IMR-90 (cell line): ENCODE measurements at regions not wholly inside any gene's neighbourhood (a gene's known extent, or its start where the extent isn't known, plus 50 kb on each side); places are given as distances from the start of the nearest gene placed in this dataset.
A peak's percentile ranks its signal among the peaks of the same experiment; 100 is the strongest.

ENCODE experiments used
- ATAC-seq: fragments of 200-7000 bp; cut with Tn5 transposase; 2 replicates; pipeline ENCODE4 v1.9.1; 2020; ENCODE audit warnings: low read depth, mild to moderate bottlenecking, moderate library complexity
- BruUV-seq: library from RNA; stranded (reverse); fragments of 400-500 nt; replicated peaks from 2 replicates; lab custom pipeline; 2021; lab: Mats Ljungman, UMichigan
- CTCF ChIA-PET: fragments of 300-600 bp; formaldehyde crosslinking; extraction: SDS; loops from one replicate; lab custom pipeline; 2021; ENCODE audit warnings: antibody characterized with exemption; lab: Yijun Ruan, JAX
- POLR2A ChIA-PET: fragments of 300-600 bp; sonication (Branson Sonifier 250); formaldehyde crosslinking; loops from one replicate; lab custom pipeline; 2022; ENCODE audit warnings: antibody characterized with exemption; ENCODE audit not compliant: unreplicated experiment; lab: Charles Lee
- DNase-seq: peaks from one replicate; pipeline ENCODE4 v3.0.0; 2013
- H2AFZ ChIP-seq: replicated peaks from 2 replicates; pipeline ENCODE3; 2013; ENCODE audit warnings: low read length, mild to moderate bottlenecking; ENCODE audit not compliant: poor library complexity
- H2AK5ac ChIP-seq: 2 replicates; pipeline ENCODE4 v1.6.1; 2013; ENCODE audit warnings: low read depth, low read length, inconsistent platforms
- H2AK9ac ChIP-seq: replicated peaks from 2 replicates; pipeline ENCODE3; 2013; ENCODE audit warnings: mild to moderate bottlenecking, low read depth, low read length, moderate library complexity; ENCODE audit not compliant: poor library complexity
- H2BK120ac ChIP-seq: 2 replicates; pipeline ENCODE4 v1.6.1; 2013; ENCODE audit warnings: low read depth, low read length, inconsistent platforms
- H2BK15ac ChIP-seq: 3 replicates; pipeline ENCODE4 v1.6.1; 2013; ENCODE audit warnings: low read depth, low read length, inconsistent platforms
- H2BK20ac ChIP-seq: 2 replicates; pipeline ENCODE4 v1.6.1; 2013; ENCODE audit warnings: low read depth, mild to moderate bottlenecking, inconsistent platforms, low read length, moderate library complexity
- H2BK5ac ChIP-seq: 2 replicates; pipeline ENCODE4 v1.6.1; 2013; ENCODE audit warnings: mild to moderate bottlenecking, low read depth, low read length, inconsistent platforms; ENCODE audit not compliant: poor library complexity, severe bottlenecking
- H3K14ac ChIP-seq: replicated peaks from 2 replicates; pipeline ENCODE4 v1.6.1; 2013; ENCODE audit warnings: low read depth, low read length, inconsistent platforms
- H3K18ac ChIP-seq: 2 replicates; pipeline ENCODE4 v1.6.1; 2013; ENCODE audit warnings: low read depth, low read length, control low read depth
- H3K23ac ChIP-seq: 2 replicates; pipeline ENCODE4 v1.6.1; 2013; ENCODE audit warnings: low read depth, low read length, inconsistent platforms
- H3K27ac ChIP-seq: 2 replicates; pipeline ENCODE4 v1.5.1; 2013; ENCODE audit warnings: mild to moderate bottlenecking, control low read depth, low read length; ENCODE audit not compliant: insufficient read depth
- H3K27me3 ChIP-seq: 2 replicates; pipeline ENCODE4 v1.6.1; 2013; ENCODE audit warnings: low read length; ENCODE audit not compliant: control insufficient read depth, insufficient read depth
- H3K36me3 ChIP-seq: 2 replicates; pipeline ENCODE4 v1.6.1; 2013; ENCODE audit warnings: low read length, mixed read lengths; ENCODE audit not compliant: control insufficient read depth, insufficient read depth
- H3K4ac ChIP-seq: 2 replicates; pipeline ENCODE4 v1.6.1; 2013; ENCODE audit warnings: low read depth, low read length, inconsistent platforms
- H3K4me1 ChIP-seq: 2 replicates; pipeline ENCODE4 v1.6.1; 2013; ENCODE audit warnings: low read length, mixed read lengths; ENCODE audit not compliant: control insufficient read depth, insufficient read depth
- H3K4me2 ChIP-seq: 2 replicates; pipeline ENCODE4 v1.6.1; 2013; ENCODE audit warnings: low read depth, mild to moderate bottlenecking, control low read depth, low read length, moderate library complexity
- H3K4me3 ChIP-seq: 2 replicates; pipeline ENCODE4 v1.5.1; 2013; ENCODE audit warnings: low read depth, mild to moderate bottlenecking, control low read depth, low read length, moderate library complexity; ENCODE audit not compliant: insufficient read depth
- H3K56ac ChIP-seq: 2 replicates; pipeline ENCODE4 v1.6.1; 2013; ENCODE audit warnings: low read length, inconsistent platforms; ENCODE audit not compliant: insufficient read depth; ENCODE audit errors: extremely low read depth
- H3K79me1 ChIP-seq, 2 experiments: 2 replicates each; pipeline ENCODE4 v1.6.1; 2013; ENCODE audit warnings: low read length in 2 of 2, inconsistent platforms in 1 of 2, low read depth in 1 of 2
- H3K9ac ChIP-seq: 2 replicates; pipeline ENCODE4 v1.6.1; 2013; ENCODE audit warnings: low read depth, low read length, control low read depth
- H3K9me1 ChIP-seq: 2 replicates; pipeline ENCODE4 v1.6.1; 2013; ENCODE audit warnings: low read length, inconsistent platforms; ENCODE audit not compliant: insufficient read depth
- H3K9me3 ChIP-seq: 2 replicates; pipeline ENCODE4 v1.6.1; 2013; ENCODE audit warnings: low read length; ENCODE audit not compliant: control insufficient read depth, insufficient read depth
- H4K20me1 ChIP-seq: 2 replicates; pipeline ENCODE4 v1.6.1; 2013; ENCODE audit warnings: low read length, inconsistent platforms; ENCODE audit not compliant: insufficient read depth
- H4K5ac ChIP-seq: 2 replicates; pipeline ENCODE4 v1.6.1; 2013; ENCODE audit warnings: mild to moderate bottlenecking, low read depth, low read length, control low read depth
- H4K8ac ChIP-seq, 2 experiments: 2 replicates each; pipeline ENCODE4 v1.6.1; 2013; ENCODE audit warnings: low read depth in 2 of 2, low read length in 2 of 2, control low read depth in 1 of 2, inconsistent platforms in 1 of 2
- H4K91ac ChIP-seq: 2 replicates; pipeline ENCODE4 v1.6.1; 2013; ENCODE audit warnings: low read depth, low read length, inconsistent platforms; ENCODE audit not compliant: insufficient read depth
- BHLHE40 ChIP-seq: fragments of 150-350 bp; IDR thresholded peaks from 2 replicates; pipeline ENCODE4 v1.6.1; 2016; ENCODE audit warnings: mild to moderate bottlenecking, low read depth, low read length
- CEBPB ChIP-seq: IDR thresholded peaks from 2 replicates; pipeline ENCODE4 v1.6.1; 2012; ENCODE audit warnings: low read depth, low read length, improper control_type of control experiment
- CHD1 ChIP-seq: IDR thresholded peaks from 2 replicates; pipeline ENCODE4 v1.6.1; 2012; ENCODE audit warnings: low read depth, low read length, improper control_type of control experiment
- CTCF ChIP-seq: conservative IDR thresholded peaks from 2 replicates; pipeline ENCODE4 v1.5.1; 2012; ENCODE audit warnings: mild to moderate bottlenecking, low read depth, low read length, improper control_type of control experiment
- FOS ChIP-seq: fragments of 150-350 bp; IDR thresholded peaks from 2 replicates; pipeline ENCODE4 v1.6.1; 2016; ENCODE audit warnings: low read depth, low read length
- MAFK ChIP-seq: IDR thresholded peaks from 2 replicates; pipeline ENCODE4 v1.6.1; 2012; ENCODE audit warnings: low read depth, low read length, improper control_type of control experiment
- MAZ ChIP-seq: IDR thresholded peaks from 2 replicates; pipeline ENCODE4 v1.6.1; 2012; ENCODE audit warnings: low read depth, mild to moderate bottlenecking, low read length, improper control_type of control experiment, moderate library complexity, borderline replicate concordance
- MXI1 ChIP-seq: IDR thresholded peaks from 2 replicates; pipeline ENCODE4 v1.6.1; 2012; ENCODE audit warnings: low read depth, mild to moderate bottlenecking, low read length, moderate library complexity, borderline replicate concordance
- NFE2L2 ChIP-seq: fragments of 150-350 bp; IDR thresholded peaks from 2 replicates; pipeline ENCODE4 v1.6.1; 2016; ENCODE audit warnings: low read depth, mild to moderate bottlenecking, low read length
- POLR2A ChIP-seq: IDR thresholded peaks from 2 replicates; pipeline ENCODE4 v1.6.1; 2012; ENCODE audit warnings: mild to moderate bottlenecking, low read depth, low read length
- RAD21 ChIP-seq: IDR thresholded peaks from 2 replicates; pipeline ENCODE4 v1.6.1; 2012; ENCODE audit warnings: low read length, improper control_type of control experiment
- RCOR1 ChIP-seq: IDR thresholded peaks from 2 replicates; pipeline ENCODE4 v1.6.1; 2012; ENCODE audit warnings: mild to moderate bottlenecking, low read length, improper control_type of control experiment; ENCODE audit not compliant: insufficient replicate concordance
- RFX5 ChIP-seq: IDR thresholded peaks from 2 replicates; pipeline ENCODE4 v1.8.0; 2012; ENCODE audit warnings: low read depth, mild to moderate bottlenecking, low read length, moderate library complexity
- SMC3 ChIP-seq: fragments of 150-350 bp; IDR thresholded peaks from 2 replicates; pipeline ENCODE4 v1.6.1; 2016; ENCODE audit warnings: low read depth, mild to moderate bottlenecking, antibody characterized with exemption, low read length, moderate library complexity
- USF2 ChIP-seq: fragments of 150-350 bp; IDR thresholded peaks from 2 replicates; pipeline ENCODE4 v1.6.1; 2017; ENCODE audit warnings: mild to moderate bottlenecking, antibody characterized with exemption, low read length, low read depth
- WGBS, 2 experiments: methylation state at CpG; one replicate each; pipeline versions ENCODE4 v1.1.5 to v1.1.7; 2013; ENCODE audit warnings: missing lambda C conversion rate in 2 of 2; ENCODE audit not compliant: insufficient read length in 1 of 2; ENCODE audit errors: extremely low coverage in 2 of 2; 5-methylcytosine and 5-hydroxymethylcytosine counted together
- dilution Hi-C: fragments of 300-500 bp; cut with HindIII; formaldehyde crosslinking; loops from one replicate; pipeline ENCODE4 v1.14.3; 2018; ENCODE audit warnings: low sequenced_read_pairs; ENCODE audit not compliant: unreplicated experiment
- in situ Hi-C: fragments of 300-500 bp; cut with MboI; formaldehyde crosslinking; loops from 3 replicates; pipeline ENCODE4 v1.14.3; 2019; ENCODE audit warnings: low sequenced_read_pairs, inconsistent platforms, mixed read lengths
- intact Hi-C: fragments of 100-400 bp; cut with micrococcal nuclease; formaldehyde crosslinking; loops from 2 replicates; pipeline ENCODE4 v1.10.0; 2022
- TF ChIP-seq, protein P1 (sequence below): fragments of 150-350 bp; IDR thresholded peaks from 2 replicates; pipeline ENCODE4 v1.6.1; 2016; ENCODE audit warnings: low read depth, mild to moderate bottlenecking, low read length, moderate library complexity, borderline replicate concordance

DNA sequence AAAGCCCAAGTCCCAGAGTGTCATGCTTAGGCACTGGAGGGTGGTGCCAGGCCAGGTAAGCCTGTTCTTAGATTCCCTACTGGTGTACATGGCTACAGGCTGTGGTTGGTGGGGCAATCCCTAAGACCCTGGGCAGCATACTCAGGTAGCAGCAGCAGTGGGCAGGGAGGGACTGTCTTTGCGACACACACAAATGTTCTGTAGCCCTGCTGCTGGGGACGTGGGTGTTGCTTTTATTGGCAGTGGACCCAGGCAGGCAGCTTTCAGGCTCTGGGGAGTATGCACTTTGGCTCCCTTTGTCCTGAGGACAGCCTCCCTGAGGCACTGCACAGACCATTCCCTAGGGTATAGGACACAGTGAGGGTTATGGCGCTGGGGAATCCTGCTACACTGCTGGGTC is 137.1 kb upstream of the ADAMTS19 start:
- Histone ChIP-seq H3K27ac (no peak overlapping the region), H3K27me3 (no peaks in the 10 kb centered on the region), H3K18ac (no peak overlapping the region), H2BK15ac (no peak overlapping the region), H2BK5ac (no peak overlapping the region), H3K79me1 (no peaks in the 10 kb centered on the region), H4K5ac (no peak overlapping the region), H3K36me3 (no peaks in the 10 kb centered on the region), H2BK120ac (no peak overlapping the region), H3K56ac (no peak overlapping the region), H3K4me1 (no peaks in the 10 kb centered on the region), H3K9me1 (no peaks in the 10 kb centered on the region), H4K91ac (no peak overlapping the region), H3K4me3 (no peak overlapping the region), H3K4ac (no peak overlapping the region), H4K20me1 (no peaks in the 10 kb centered on the region), H3K4me2 (no peak overlapping the region), H3K14ac (no peak overlapping the region), H3K9ac (no peak overlapping the region), H3K23ac (no peak overlapping the region), H2AK9ac (no peak overlapping the region), H3K9me3 (peaks cover 7% of the 10 kb centered on the region; the same call in 1 of the 2 replicates), H4K8ac (no peak overlapping the region), H2AFZ (peak overlapping the region; percentile 58), H2AK5ac (no peak overlapping the region), H2BK20ac (no peak overlapping the region)
- POLR2A ChIA-PET = no interaction called here
- in situ Hi-C loops (no loop called here), intact Hi-C loops (no loop called here), dilution Hi-C loops (no loop called here)
- CTCF ChIA-PET = no interaction called here
- no peak for TF ChIP-seq MAFK
- no peak for TF ChIP-seq MAZ
- no peak for TF ChIP-seq FOS
- no peak for TF ChIP-seq MXI1
- TF ChIP-seq RAD21 = no peak
- no peak for TF ChIP-seq SMC3
- no peak for TF ChIP-seq NFE2L2
- TF ChIP-seq, protein P1, sequence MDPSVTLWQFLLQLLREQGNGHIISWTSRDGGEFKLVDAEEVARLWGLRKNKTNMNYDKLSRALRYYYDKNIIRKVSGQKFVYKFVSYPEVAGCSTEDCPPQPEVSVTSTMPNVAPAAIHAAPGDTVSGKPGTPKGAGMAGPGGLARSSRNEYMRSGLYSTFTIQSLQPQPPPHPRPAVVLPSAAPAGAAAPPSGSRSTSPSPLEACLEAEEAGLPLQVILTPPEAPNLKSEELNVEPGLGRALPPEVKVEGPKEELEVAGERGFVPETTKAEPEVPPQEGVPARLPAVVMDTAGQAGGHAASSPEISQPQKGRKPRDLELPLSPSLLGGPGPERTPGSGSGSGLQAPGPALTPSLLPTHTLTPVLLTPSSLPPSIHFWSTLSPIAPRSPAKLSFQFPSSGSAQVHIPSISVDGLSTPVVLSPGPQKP = no peak
- TF ChIP-seq POLR2A = no peak
- TF ChIP-seq RCOR1 = no peak
- no peak for TF ChIP-seq BHLHE40
- TF ChIP-seq USF2 = no peak
- no peak for TF ChIP-seq CTCF
- TF ChIP-seq CEBPB = no peak
- TF ChIP-seq CHD1 = no peak
- no peak for TF ChIP-seq RFX5
- WGBS, 2 experiments = 50% methylated on average over 2 of the region's 3 CpGs; no CpG with 5 or more reads in 1 of the 2 experiments
- BruUV-seq = no TSS peak
- ATAC-seq = no peak
- no peak for DNase-seq
